Kidney (tissue), 13 donors: ENCODE measurements at regions not wholly inside any gene's neighbourhood (a gene's known extent, or its start where the extent isn't known, plus 50 kb on each side); places are given as distances from the start of the nearest gene placed in this dataset.

Source experiments
- DNase-seq, 5 donors: peaks; one replicate each; pipeline ENCODE4 v3.0.0-alpha.2; 2013 to 2020
- FAIRE-seq: peaks from 2 replicates; lab custom pipeline; 2012; peaks lifted over from hg19 to GRCh38; lab: Jason Lieb, UNC
- H3K27ac ChIP-seq, 2 donors: one replicate each; pipeline ENCODE4 v1.7.0; 2013; ENCODE audit warnings: low read depth in 2 of 2, low read length in 2 of 2, inconsistent platforms in 1 of 2
- H3K27me3 ChIP-seq: one replicate; pipeline ENCODE4 v1.7.1; 2013; ENCODE audit warnings: low read length, inconsistent platforms; ENCODE audit not compliant: control insufficient read depth, insufficient read depth
- H3K36me3 ChIP-seq, 3 donors: one replicate each; pipeline versions ENCODE4 v1.7.0 to v1.7.1; 2013; ENCODE audit warnings: low read length in 3 of 3, control low read depth in 1 of 3, inconsistent platforms in 1 of 3; ENCODE audit not compliant: insufficient read depth in 3 of 3, control insufficient read depth in 2 of 3
- H3K4me1 ChIP-seq, 3 donors: one replicate each; pipeline versions ENCODE4 v1.7.0 to v1.7.1; 2013; ENCODE audit warnings: low read length in 3 of 3, inconsistent platforms in 1 of 3, low read depth in 1 of 3; ENCODE audit not compliant: control insufficient read depth in 2 of 3, insufficient read depth in 2 of 3
- H3K4me3 ChIP-seq, 3 donors: one replicate each; pipeline versions ENCODE4 v1.7.0 to v1.8.1; 2013; ENCODE audit warnings: low read length in 3 of 3, control low read depth in 1 of 3, inconsistent platforms in 1 of 3
- H3K9ac ChIP-seq, 3 donors: one replicate each; pipeline versions ENCODE4 v1.7.0 to v1.7.1; 2013; ENCODE audit warnings: low read length in 3 of 3, control low read depth in 1 of 3, inconsistent platforms in 1 of 3
- H3K9me3 ChIP-seq, 3 donors: one replicate each; pipeline versions ENCODE4 v1.7.0 to v1.7.1; 2013; ENCODE audit warnings: low read length in 3 of 3, control low read depth in 1 of 3, inconsistent platforms in 1 of 3; ENCODE audit not compliant: control insufficient read depth in 2 of 3, insufficient read depth in 1 of 3
- intact Hi-C: fragments of 100-400 bp; cut with DNase I; formaldehyde crosslinking; loops from one replicate; pipeline ENCODE4 v1.11.1; 2022
- TF ChIP-seq, protein P1 (sequence below): IDR thresholded peaks from 3 replicates; pipeline ENCODE4 v1.5.1; 2012; ENCODE audit warnings: mild to moderate bottlenecking, moderate library complexity, borderline replicate concordance; ENCODE audit not compliant: insufficient read depth; ENCODE audit errors: extremely low read depth
- donor health status: control.
- donor health status: control.
- donor health status: control.
- donor health status: control.
- donor health status: control.
- donor health status: DM: yes; HTN: yes; CAD: no.
- donor health status: Normal renal cell carcinoma (clear cell type).

GRCh38 chr6:130306377-130306776 is 59.4 kb upstream of the TMEM200A start:
- intact Hi-C loops, result no loop called here
- no peaks in the 10 kb centered on the region for H3K27me3 ChIP-seq
- FAIRE-seq, result no peak

DNA sequence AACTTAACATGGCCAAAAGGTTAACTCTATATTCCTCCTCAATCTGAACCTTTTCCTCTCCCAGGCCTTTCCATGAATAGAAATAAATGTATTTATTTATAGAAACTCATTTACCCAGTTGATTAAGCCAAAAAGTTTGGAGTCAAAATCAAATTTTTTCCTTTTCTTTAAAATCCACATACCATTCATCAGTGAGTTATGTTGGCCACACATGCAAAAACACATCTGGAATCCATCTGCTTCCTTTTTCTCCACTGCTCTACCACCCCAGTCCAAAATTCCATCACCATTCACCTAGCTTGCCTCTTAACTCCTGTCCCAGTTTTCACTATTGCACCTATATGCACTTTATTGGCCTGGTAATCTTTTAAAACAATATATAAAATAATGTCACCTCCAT is 62.4 kb upstream of the TMEM200A start:
- Histone ChIP-seq H3K4me3 (no peak overlapping the region), H3K27me3 (no peaks in the 10 kb centered on the region), H3K4me1 (no peaks in the 10 kb centered on the region), H3K9me3 (no peaks in the 10 kb centered on the region), H3K9ac (no peak overlapping the region), H3K27ac (no peak overlapping the region), H3K36me3 (no peaks in the 10 kb centered on the region)
- intact Hi-C loops, result no loop called here
- FAIRE-seq (no peak), DNase-seq (peak in 1 of 5 donors; percentile 4)
- TF ChIP-seq, protein P1, sequence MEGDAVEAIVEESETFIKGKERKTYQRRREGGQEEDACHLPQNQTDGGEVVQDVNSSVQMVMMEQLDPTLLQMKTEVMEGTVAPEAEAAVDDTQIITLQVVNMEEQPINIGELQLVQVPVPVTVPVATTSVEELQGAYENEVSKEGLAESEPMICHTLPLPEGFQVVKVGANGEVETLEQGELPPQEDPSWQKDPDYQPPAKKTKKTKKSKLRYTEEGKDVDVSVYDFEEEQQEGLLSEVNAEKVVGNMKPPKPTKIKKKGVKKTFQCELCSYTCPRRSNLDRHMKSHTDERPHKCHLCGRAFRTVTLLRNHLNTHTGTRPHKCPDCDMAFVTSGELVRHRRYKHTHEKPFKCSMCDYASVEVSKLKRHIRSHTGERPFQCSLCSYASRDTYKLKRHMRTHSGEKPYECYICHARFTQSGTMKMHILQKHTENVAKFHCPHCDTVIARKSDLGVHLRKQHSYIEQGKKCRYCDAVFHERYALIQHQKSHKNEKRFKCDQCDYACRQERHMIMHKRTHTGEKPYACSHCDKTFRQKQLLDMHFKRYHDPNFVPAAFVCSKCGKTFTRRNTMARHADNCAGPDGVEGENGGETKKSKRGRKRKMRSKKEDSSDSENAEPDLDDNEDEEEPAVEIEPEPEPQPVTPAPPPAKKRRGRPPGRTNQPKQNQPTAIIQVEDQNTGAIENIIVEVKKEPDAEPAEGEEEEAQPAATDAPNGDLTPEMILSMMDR, result no peak

More at GRCh38 chr6:130306377-130306776, 59.4 kb upstream of the TMEM200A start:
- DNase-seq, result no peak
- no peaks in the 10 kb centered on the region for H3K4me1 ChIP-seq
- H3K36me3 ChIP-seq, result no peaks in the 10 kb centered on the region
- no peaks in the 10 kb centered on the region for H3K9me3 ChIP-seq
- H3K9ac ChIP-seq, result no peak overlapping the region
- TF ChIP-seq, protein P1, result no peak
- no peak overlapping the region for H3K27ac ChIP-seq
- H3K4me3 ChIP-seq, result no peak overlapping the region

DNA sequence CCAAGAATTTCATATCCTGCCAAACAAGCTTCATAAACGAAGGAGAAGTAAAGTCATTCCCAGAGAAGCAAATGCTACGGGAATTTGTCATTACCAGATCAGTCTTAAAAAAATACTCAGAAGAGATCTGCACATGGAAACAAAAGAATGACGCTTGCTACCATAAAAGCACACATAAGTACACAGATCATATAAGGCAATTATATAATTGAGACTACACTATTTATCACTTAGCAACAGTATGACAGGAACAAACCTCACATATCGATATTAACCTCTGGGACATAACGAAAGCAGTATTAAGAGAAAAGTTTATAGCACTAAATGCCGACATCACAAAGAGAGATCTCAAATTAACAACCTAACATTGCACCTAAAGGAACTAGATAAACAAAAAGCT is 67.6 kb upstream of the TMEM200A start:
- H3K4me3 ChIP-seq, result no peak overlapping the region

More for the DNA sequence above, 67.6 kb upstream of the TMEM200A start:
- intact Hi-C loops, result no loop called here
- no peaks in the 10 kb centered on the region for H3K4me1 ChIP-seq
- FAIRE-seq, result no peak
- H3K27ac ChIP-seq, result no peak overlapping the region
- H3K9me3 ChIP-seq, result no peaks in the 10 kb centered on the region
- DNase-seq, result no peak
- TF ChIP-seq, protein P1, result no peak
- no peak overlapping the region for H3K9ac ChIP-seq
- no peaks in the 10 kb centered on the region for H3K36me3 ChIP-seq
- no peaks in the 10 kb centered on the region for H3K27me3 ChIP-seq
